ENCODE measurements at regions not wholly inside any gene's neighbourhood (a gene's known extent, or its start where the extent isn't known, plus 50 kb on each side); places are given as distances from the start of the nearest gene placed in this dataset.

- TF ChIP-seq, protein P1, sequence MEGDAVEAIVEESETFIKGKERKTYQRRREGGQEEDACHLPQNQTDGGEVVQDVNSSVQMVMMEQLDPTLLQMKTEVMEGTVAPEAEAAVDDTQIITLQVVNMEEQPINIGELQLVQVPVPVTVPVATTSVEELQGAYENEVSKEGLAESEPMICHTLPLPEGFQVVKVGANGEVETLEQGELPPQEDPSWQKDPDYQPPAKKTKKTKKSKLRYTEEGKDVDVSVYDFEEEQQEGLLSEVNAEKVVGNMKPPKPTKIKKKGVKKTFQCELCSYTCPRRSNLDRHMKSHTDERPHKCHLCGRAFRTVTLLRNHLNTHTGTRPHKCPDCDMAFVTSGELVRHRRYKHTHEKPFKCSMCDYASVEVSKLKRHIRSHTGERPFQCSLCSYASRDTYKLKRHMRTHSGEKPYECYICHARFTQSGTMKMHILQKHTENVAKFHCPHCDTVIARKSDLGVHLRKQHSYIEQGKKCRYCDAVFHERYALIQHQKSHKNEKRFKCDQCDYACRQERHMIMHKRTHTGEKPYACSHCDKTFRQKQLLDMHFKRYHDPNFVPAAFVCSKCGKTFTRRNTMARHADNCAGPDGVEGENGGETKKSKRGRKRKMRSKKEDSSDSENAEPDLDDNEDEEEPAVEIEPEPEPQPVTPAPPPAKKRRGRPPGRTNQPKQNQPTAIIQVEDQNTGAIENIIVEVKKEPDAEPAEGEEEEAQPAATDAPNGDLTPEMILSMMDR (conservative IDR thresholded peaks at IDR 0.05 in 1 of 2, IDR thresholded peaks at IDR 0.05 in 1 of 2; ENCODE audit: low read depth in 1 of 2, low read length in 2 of 2): no peak
- TF ChIP-seq EZH2 (IDR thresholded peaks at IDR 0.05; ENCODE audit: low read length, missing control alignments): no peak
Observed at GRCh38 chr14:38951451-38951850, 151.6 kb downstream of the SEC23A start.

Data from fibroblast of lung (primary cell).